ENCODE measurements at regions not wholly inside any gene's neighbourhood (a gene's known extent, or its start where the extent isn't known, plus 50 kb on each side); places are given as distances from the start of the nearest gene placed in this dataset.

- TF ChIP-seq PRDM10 (tag by site-specific recombination; IDR thresholded peaks at IDR 0.05) (peak; percentile 67), ZXDB (tag by site-specific recombination; IDR thresholded peaks at IDR 0.05) (0 out of 2 replicates have a peak, but pooled peaks have one; percentile 19), ZBTB11 (tag by site-specific recombination; conservative IDR thresholded peaks at IDR 0.05; ENCODE audit: low read depth) (peak; percentile 84), ZBTB17 (tag by site-specific recombination; IDR thresholded peaks at IDR 0.05) (peak; percentile 51), ZEB2 (tag by site-specific recombination; IDR thresholded peaks at IDR 0.05) (0 out of 2 replicates have a peak, but pooled peaks have one; percentile 36), ZNF610 (tag by site-specific recombination; IDR thresholded peaks at IDR 0.05; ENCODE audit: borderline replicate concordance) (no peak), ZNF830 (tag by site-specific recombination; IDR thresholded peaks at IDR 0.05; ENCODE audit: low read depth) (no peak), ZNF561 (tag by site-specific recombination; IDR thresholded peaks at IDR 0.05; ENCODE audit: borderline replicate concordance) (no peak), ZBTB26 (tag by site-specific recombination; optimal IDR thresholded peaks at IDR 0.05) (no peak), KLF17 (tag by site-specific recombination; IDR thresholded peaks at IDR 0.05) (0 out of 2 replicates have a peak, but pooled peaks have one; percentile 39), ZNF24 (tag by site-specific recombination; IDR thresholded peaks at IDR 0.05) (0 out of 2 replicates have a peak, but pooled peaks have one; percentile 29), ZNF660 (tag by site-specific recombination; IDR thresholded peaks at IDR 0.05) (0 out of 2 replicates have a peak, but pooled peaks have one; percentile 57), BCL6B (tag by site-specific recombination; IDR thresholded peaks at IDR 0.05) (peak; percentile 45; the same call in 1 of the 2 replicates), GLIS1 (tag by site-specific recombination; IDR thresholded peaks at IDR 0.05) (peak; percentile 58; the same call in 1 of the 2 replicates), SP7 (tag by site-specific recombination; IDR thresholded peaks at IDR 0.05) (0 out of 2 replicates have a peak, but pooled peaks have one; percentile 23), ZBTB6 (tag by site-specific recombination; IDR thresholded peaks at IDR 0.05) (no peak), KLF1 (tag by site-specific recombination; IDR thresholded peaks at IDR 0.05) (no peak), YY1 (tag by site-specific recombination; IDR thresholded peaks at IDR 0.05) (no peak), ZNF600 (tag by site-specific recombination; IDR thresholded peaks at IDR 0.05) (peak; percentile 91)
Observed at GRCh38 chr1:244163861-244164510, 112.9 kb downstream of the ZBTB18 start (continued).
